OCI-LY3 (cell line): ENCODE measurements at regions not wholly inside any gene's neighbourhood (a gene's known extent, or its start where the extent isn't known, plus 50 kb on each side); places are given as distances from the start of the nearest gene placed in this dataset.

Experiments used
- CTCF ChIP-seq: fragments of 200-600, 300-600 bp; sonication (generic); IDR thresholded peaks from 2 replicates; pipeline ENCODE4 v1.5.1; 2014; ENCODE audit warnings: antibody characterized with exemption, low read length, low read depth
- EZH2phosphoT487 ChIP-seq: fragments of 200-600 bp; shearing (Covaris generic); IDR thresholded peaks from 2 replicates; pipeline ENCODE4 v1.6.1; 2018; ENCODE audit warnings: antibody characterized with exemption, mixed run types, low read depth

DNA sequence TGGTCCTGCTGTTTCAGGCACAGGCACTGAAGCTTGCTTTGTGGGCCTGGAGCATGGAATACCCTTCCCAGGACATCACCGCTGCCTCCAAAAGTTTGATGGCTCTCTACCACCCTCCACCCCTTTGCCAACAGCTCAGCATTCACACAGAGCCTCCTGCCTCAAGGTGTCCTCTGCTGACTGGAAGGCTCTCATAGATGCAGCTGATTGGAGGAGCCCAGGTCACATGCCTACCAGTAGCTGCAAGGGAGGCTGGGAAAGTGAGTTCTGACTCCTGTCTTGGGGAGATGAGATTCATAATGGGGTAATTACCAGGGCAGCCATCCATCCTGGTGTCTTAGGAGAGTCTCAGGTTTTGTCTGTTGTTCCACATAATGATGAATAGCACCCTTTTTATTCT, 124.8 kb upstream of the GRIK3 start:
- TF ChIP-seq CTCF (no peak), EZH2phosphoT487 (no peak)
